Cerebellar cortex (tissue), 1 donor: ENCODE measurements at regions not wholly inside any gene's neighbourhood (a gene's known extent, or its start where the extent isn't known, plus 50 kb on each side); places are given as distances from the start of the nearest gene placed in this dataset.
"Not testable (repeated sequence)": the region's sequence is repeated elsewhere in the genome, so short reads cannot be mapped to it uniquely, and the experiment has no call there.

Experiments used
- DNase-seq: peaks from one replicate; pipeline ENCODE4 v3.0.0-alpha.2; 2015; ENCODE audit warnings: low spot score

DNA sequence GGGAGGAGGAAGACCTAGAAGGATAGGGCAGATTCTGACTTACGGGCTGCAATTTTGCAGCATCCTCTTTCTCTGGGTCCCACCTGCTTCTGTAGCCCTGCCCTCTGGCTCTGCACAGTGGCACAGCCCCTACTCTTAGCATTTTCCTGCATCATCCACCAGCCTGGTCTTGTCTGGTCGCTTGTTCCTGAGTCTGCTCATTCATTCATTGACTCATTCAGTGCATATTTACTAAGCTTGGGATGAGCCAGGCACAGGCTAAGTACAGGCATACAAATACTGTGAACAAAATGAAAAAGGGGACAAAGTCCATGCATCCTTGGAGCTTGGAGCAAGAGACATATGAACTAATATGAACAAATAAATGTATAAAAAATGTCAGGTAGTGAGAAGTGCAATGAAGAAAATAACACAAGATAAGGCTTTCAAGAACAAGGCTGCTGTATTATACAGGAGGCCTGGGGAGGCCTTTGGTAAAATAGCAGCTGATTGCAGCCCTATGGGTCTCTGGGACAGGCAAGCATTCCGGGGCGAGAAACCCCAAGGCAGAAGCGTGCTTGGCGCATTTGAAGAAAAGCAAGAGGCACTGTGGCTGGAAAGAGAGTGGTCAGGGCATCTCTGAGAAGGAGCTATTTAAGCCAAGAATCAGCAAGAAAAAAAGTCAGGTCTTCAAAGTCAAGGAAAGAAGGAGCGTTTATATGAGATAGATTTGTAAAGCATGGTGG is 108.0 kb upstream of the ALX4 start:
- no peak for DNase-seq

DNA sequence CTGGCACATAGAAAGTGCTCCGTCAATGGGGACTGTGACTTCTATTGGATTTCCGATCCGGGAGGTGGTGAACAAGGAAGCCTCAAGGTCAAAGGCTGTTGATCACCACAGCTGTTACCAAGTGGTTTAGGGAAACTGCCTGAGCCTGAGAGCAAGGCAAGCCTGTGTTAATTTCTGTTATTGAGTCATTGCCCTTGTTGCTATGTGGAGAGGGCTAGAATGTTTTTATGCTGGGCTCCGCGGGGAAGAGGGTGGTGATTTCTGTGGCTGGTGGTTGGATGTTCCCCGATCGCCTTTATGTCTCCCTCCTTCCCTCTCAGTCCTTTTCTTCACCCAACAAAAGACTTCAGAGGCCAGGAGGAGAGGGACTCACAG is 108.5 kb upstream of the ALX4 start:
- no peak for DNase-seq

DNA sequence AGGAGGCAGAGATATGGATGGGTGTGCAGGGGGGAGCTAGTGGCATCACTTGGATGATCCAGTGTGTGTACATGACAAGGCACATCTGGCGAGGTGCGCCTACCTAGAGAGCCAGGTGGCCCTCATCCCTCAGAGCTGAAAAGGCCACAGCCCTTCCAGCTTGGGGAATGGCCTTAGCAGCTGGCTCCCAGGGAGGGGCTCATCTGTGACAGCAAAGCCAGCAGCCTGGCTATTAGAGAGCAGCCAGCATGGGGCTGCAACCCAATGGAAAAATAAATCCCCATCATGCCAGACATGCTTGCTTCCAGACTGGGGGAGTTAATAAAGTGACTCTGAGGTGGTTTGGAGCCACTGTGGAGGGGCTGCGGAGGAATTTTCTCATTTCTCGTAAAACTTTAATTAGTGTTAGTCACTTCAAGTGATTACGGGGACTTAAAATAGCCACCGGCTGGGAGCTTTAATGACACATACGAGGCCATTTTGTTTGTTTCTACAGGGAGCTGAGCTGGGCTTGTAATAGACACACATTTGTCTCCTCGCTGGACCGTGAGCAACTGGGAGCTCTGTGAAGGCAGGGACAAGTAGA is 111.2 kb upstream of the ALX4 start:
- peak; percentile 87 for DNase-seq

DNA sequence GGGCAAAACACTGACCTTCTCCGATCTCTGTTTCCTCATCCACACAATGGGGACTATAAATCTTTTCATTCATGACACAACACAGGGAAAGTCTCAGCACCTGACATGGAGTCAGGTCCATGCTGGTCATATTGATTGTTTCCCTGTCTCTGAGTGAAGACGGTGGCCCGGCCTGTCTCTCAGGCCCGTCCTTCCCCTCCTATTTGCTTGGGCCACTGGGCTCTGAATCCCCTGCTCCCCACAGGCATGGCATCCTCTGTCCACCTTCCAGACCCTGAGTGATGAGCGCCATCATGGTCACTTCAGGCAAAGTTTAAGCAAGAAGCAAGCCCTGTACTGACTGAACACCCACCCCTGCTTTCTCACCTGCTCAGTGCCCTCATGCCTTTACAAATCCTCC is 113.3 kb upstream of the ALX4 start:
- DNase-seq = no peak

DNA sequence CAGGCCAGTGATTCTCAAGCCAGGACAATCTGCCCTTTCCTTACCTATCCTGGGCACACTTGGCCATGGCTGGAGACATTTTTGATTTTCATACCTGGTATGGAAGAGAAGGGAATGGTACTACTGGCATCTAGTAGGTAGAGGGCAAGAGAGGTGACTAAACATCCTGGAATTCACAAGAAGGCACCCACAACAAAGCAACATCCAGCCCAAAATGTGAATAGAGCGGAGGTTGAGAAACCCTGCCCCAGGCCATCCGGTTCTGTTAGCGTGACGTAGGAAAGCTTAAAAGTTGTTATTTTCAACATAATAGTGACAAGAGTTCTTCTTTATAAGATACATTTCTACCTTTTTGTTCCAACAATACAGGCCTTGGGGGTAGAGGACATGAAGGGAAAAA is 114.9 kb upstream of the ALX4 start:
- DNase-seq = no peak

DNA sequence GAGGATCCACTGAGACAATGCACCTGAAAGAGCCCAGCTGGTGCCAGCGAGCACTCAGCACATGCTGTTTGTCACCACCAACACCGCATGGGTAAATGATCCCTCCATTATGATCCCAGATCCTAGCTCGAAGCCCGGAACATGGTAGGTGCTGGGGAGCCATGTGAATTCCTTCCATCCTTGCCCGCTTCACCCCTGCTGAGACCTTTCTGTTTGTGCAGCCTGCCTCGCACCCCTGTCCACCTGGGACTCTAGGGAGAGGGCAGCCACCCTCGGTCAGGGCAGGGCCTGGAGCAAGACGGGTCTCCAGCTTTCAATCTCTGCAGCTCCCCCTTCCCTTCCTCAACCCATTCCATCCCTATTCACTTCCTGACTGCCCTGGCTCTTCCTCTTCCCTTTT is 116.2 kb upstream of the ALX4 start:
- DNase-seq = no peak

DNA sequence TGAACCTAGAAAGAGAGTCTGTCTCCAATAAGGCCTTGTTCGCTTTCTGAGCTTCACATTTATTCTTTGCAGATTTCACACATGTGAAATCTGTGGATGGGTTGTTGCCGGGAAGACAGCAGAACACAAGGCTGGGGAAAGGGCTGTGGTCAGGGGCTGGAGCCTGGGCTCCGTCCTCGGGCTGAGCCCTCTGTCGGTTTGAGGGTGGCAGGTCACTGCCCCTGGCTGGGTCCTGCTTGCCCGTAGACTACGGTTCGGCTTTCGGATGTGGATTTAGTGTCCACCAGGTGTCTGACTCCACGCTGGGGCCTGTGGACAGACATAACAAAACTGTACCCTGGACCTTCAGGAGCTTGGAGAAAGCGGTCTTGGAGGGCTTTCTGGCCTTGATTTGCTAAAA is 117.0 kb upstream of the ALX4 start:
- DNase-seq = no peak

DNA sequence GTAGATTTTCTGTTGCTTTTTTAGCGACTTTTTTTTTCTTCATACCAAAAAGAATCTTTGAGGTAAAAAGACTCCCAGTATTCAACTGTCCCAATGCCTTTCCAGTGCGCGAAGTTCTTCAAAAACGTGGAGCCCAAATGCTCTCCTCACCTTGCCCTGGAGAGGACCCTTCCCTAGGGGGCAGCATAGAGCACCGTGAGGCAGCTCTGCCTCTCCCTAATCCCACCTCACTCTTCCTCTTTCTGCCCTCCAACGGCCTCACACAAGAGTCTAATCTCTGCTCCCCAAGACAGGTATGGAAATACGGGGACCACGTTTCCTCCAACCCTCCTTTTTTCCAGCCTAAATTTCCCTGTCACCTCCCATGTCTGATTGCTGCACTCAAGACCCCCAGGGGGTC is 117.5 kb upstream of the ALX4 start:
- no peak for DNase-seq

DNA sequence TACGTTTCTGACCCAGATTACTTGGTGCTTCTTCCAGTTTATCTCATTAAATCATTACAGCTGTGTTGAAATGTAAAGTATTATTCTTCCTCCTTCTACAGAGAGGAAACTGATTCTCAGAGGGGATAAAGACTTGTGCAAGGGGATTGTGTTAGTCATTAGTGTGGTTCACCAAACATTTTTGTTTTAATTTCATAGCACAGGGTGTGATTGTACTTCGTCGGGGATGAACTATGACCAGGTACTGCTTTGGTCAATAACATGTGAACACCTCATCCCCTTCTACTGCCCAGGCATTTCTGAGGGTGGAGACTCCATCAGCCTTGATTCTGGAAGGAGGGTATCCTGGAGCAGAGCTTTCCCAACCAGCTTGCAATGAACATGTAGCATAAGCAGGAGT is 120.2 kb upstream of the ALX4 start:
- no peak for DNase-seq

DNA sequence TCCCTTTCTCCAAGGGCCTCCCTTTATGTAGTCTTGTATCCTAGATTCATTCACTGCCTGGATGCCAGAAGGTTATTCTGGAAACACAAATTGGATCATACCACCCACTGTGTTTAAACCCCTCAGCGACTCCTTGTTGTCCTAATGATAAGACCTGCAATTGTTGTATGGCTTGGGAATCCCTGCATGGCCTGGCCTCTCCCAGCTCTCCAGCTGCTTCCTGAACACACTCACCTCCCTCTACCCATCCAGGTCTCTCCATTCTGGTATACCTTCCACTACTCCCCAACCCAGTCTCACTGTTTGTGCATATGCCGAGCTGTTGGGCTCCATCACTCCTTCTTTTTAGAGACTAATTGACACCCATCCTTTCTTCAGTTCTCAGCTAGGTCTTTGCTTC is 124.3 kb upstream of the ALX4 start:
- no peak for DNase-seq

DNA sequence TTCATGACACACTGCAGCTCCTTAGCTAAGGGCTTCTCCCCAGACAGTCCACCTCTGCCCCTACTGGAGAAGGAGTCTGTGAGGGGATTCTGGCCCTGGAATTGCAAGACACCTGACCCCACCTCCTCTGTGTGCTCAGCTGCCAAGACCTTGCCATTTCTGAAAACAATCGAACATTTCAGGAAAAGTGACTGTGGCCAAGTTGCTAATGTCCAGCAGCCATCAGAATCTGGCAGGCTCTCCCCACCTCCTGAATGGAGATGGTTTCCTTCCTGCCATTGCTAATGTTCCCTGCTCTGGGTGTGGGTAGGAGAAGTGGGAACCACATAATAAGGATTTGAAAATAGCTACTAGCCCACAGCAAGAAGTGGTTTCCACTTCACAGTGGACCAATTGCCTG is 127.2 kb upstream of the ALX4 start:
- no peak for DNase-seq

DNA sequence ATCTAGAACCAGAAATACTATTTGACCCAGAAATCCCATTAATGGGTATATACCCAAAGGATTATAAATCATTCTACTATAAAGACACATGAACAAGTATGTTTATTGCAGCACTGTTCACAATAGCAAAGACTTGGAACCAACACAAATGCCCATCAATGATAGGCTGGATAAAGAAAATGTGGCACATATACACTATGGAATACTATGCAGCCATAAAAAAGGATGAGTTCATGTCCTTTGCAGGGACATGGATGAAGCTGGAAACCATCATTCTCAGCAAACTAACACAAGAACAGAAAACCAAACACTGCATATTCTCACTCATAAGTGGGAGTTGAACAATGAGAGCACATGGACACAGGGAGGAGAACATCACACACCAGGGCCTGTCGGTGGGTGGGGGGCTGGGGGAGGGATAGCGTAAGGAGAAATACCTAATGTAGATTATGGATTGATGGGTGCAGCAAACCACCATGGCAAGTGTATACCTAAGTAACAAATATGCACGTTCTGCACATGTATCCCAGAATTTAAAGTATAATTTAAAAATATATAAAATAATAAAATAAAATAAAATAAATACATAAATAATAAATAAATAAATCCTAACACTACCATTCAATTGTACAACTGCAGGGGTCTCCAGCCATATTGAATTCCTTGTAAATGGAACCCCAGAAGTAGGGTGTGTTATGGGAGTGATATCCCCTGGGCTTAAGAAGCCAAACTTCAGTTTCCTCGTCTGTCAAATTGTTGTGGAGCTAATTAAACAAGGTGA is 122.4 kb upstream of the CD82 start:
- DNase-seq = not testable (repeated sequence)

DNA sequence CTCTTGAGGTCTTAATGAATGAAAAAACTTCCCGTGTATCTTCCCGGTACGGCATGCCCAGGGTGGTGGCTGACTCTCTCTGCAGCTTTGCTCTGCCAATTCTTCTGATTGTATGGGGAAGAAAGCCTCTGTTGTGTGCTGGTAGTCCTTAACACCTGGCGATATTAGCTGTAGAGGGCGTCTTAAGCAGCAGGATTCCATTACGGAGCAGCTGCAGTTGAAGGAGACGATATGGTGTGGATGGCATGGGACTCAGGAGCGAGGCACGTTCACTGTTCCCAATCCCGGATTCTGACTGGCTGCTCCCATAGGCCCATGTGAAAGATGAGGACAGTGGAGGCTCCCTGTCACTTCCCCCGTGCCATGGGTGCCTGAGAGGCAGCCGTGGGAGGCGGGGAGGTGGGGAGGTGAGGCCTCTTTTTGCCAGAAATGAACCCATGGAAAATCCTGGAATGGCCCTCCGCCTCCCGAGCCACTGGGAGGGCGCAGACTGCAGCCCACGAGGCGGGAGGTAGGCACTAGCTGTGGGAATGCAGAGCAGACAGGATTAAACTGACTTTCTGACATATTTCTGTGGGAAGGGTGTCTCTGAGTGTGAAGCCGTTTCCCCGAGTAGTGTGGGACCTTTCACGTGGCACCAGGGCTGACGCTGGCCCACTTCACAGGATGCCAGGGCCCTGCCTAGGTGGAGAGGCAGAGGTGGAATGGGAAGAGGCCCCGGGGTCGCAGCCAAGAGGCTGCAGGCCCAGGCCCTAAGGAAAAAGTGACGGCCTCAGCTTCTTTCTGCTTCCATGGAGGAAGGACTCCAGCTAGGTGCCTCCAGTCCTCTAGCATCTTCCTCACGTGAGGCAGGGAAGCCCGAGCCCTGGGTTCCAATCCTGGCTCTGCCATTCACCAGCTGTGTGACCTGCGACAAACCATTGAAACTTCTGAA is 121.4 kb upstream of the CD82 start:
- DNase-seq = peak; percentile 66

DNA sequence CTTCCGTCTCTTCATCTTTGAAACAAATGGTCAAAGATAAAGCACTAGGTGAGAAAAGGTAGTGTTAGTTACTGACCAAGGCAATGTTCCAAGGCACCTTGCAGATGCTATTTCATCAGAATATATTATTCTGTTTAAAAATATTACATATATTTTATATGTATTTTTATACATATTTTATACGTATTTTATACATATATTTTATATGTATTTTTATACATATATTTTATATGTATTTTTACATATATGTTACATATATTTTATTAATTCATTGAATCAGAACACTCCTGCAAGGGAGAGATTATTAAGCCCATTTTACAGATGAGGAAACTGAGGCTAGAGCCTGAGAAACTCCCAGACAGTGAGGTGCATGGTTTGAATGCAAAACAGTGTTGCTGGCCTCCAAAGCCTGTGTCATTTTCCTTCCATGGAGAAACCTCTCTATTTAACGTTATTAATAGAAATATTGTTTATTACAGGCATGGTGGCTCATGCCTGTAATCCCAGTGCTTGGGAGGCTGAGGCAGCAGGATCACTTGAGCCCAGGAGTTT is 120.6 kb upstream of the CD82 start:
- DNase-seq = no peak

DNA sequence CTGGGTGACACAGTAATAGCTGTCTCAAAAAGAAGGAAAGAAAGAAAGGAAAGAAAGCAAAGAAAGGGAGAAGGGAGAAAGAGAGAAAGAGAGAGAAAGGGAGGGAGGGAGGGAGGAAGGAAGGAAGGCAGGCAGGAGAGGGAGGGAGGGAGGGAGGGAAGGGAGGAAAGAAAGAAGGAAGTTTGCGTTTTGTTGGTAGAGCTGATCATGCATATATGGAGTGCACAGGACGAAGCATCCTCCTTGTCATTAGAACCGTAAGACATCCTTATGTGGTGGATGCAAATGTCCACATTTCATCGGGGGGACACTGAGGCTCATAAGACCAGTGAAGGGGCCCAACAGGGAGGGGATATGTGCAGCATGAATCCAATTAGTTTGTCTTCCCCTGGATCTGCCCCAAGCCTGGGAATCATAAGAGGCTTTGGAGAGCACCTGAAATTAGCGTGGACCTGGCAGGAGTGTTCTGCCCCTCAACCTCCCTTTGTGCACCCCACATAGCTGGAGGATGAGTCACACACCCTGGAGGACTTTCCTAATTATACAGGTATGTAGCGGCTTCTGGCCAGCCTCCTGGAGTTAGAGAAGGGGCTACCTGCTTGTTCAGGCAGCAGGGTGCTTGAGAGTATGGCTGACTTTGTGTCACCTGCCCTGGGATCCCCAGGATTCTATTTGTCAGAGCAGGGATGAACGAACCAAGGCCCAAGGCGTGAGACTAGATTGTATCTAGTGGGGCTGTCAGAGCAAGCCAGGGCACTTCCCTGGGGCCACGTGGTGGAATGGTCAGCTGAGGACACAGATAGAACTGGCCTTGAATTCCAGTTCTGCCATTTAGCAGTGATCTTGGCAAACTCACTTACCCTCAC is 119.7 kb upstream of the CD82 start:
- DNase-seq = peak; percentile 71

DNA sequence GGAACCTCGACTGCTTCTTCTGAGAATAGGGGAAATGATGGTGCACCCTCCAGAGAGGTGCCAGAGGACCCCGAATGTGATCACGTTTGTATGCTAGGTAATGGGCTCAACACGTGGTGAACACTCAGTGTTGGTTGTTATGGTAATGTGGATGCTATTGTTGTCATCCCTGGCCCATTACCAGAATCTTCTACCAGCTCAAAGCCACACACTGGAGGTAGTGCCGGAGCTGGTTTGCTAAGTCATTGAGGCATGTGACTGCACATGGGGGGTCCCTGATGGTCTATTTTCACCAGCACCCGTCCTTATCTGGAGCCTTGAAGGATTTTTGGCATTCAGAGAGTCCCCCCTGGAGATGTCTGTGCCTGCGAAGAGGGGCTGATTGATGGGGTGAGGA is 119.1 kb upstream of the CD82 start:
- DNase-seq = peak; percentile 63

DNA sequence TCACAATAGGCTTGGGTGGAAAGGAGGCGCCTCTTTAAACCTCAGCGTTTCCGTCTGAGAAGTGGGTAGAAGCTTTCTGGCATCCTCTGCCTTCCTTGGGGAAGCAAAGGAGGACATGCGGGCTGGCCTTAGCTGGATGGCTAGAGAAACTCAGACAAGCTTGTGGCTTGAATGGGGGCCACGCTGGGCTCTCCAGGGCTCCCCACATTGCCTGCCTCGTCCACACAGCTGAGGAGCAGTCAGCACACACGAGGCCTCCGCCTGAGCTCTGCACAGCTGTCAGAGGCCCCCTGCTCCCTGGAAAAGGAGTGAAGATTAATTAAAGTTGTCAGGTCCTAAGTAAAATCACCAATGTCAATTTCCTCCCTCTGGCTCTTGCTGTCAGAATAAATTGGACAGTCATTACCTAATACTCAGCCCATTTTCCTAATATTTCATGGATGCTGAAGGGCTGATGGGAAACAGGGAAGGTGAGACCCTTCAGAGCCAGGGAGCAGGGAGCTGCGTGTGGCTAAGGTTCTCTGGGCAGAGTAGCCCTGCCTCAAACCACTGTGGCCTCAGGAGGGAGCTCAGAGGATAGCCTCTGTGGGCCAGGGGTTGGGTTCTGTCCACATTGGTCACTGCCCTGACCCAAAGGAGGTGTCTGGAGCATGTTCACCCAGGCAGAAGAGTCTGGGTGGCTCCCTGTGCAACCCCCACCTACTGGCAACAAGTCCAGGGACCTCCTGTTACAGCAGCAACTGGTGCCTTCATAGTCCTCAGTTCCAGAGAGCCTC is 118.3 kb upstream of the CD82 start:
- peak; percentile 34 for DNase-seq

DNA sequence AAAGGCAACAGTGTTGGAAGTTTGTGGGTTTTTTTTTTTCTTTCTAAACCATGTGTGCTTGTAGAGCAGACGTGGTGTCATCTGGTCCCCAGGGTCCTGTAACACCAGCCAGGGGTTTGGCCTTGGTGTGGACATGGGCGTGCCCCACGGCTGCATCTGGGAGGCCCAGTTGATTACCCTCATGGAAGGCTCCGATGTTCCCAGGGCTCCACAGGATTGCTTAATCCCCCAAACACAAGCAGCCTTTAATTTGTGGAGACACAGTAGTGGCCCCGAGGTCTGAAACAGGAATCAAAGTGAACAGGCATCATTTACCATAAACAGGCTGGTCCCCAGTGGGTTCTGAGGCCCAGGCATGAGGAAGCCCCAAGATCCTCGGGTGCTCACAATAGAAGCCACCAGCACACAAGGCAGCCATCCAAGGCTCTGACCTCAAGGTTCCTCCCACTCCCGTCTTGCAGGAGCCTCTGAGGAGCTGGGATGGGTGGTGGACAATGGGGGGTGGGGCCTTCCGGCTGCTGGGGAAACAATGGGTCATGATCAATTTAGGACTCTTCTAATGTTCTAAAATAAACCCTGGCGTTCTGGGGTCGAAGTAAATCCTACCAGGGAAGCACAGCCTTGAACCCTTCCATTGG is 115.0 kb upstream of the CD82 start:
- no peak for DNase-seq

DNA sequence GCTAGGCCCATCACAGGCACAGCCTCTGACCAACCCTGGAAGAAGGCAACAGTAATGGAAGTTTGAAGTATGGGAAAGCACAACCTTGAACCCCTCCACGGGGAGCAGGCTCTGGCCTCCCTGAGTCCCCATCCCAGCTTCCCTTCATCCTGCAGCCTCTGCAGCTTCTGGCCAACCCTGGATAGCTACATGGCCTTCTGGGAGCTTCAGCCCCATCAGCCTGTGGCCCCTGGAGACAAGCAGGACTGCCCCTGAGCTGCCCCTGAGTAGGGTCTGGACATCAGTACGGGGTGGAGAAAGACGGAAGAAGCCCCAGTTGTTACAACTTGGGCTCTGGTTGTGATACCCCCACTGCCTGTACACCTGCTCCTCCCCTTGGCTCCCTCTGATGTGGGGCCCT is 113.8 kb upstream of the CD82 start:
- DNase-seq = no peak
